GM11168 (cell line): ENCODE measurements at regions not wholly inside any gene's neighbourhood (a gene's known extent, or its start where the extent isn't known, plus 50 kb on each side); places are given as distances from the start of the nearest gene placed in this dataset.

Experiments
- in situ Hi-C: fragments of 300-500 bp; cut with MboI; formaldehyde crosslinking; loops from one replicate; pipeline ENCODE4 v1.12.0; 2022; ENCODE audit warnings: low sequenced_read_pairs; ENCODE audit not compliant: unreplicated experiment

DNA sequence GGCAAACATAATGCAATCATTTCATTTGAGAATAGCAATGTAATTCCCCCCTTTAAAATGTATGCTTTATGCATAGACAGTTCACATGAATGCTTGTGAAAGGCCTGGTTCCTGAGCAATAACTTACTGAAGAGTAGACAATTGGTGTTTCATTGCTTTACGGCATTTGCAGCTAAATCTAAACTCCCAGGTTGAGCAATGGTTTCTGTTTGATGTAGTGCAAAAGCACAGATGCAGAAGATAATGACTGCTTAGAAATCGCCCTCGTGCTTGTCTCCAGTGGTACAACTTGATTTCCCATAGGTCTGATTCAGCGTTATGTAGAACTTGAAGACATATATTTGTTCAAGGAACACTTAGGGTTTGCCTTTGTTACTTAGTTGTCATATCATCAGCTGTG, 1018.3 kb downstream of the DIAPH3 start:
- in situ Hi-C loops = no loop called here

DNA sequence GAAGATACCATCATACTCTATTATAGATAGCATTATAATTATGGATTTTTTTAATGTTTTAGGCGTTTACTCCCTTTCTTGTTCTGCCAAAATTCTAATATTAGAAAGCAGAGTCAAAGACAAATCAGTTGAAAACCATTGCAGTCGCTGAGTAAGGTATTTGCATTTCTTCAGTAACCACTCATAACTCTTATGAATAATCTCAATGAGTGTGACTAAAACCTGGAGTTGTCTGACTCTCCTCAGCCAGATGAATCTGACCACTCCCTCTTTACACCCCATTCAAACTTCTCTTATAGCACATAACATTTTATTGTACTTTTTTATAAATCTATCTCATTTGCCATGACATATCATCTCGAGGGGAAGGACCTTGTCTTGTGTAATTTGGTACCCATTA, 1006.5 kb downstream of the DIAPH3 start:
- in situ Hi-C loops = no loop called here

DNA sequence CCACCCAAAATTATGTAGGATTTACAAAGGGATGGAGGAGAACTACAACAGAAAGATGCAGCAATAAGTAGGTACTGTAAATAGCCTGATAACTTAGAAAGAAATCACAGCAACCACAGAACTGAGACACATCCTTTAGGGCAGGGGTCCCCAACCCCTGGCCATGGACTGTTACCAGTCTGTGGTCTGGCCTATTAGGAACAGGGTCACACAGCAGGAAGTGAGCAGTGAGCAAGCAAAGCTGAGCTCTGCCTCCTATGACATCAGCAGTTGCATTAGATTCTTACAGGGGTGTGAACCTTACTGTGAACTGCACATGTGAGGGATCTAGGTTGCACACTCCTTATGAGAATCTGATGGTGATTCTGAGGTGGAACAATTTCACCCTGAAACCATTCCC, 997.6 kb downstream of the DIAPH3 start:
- in situ Hi-C loops = no loop called here

DNA sequence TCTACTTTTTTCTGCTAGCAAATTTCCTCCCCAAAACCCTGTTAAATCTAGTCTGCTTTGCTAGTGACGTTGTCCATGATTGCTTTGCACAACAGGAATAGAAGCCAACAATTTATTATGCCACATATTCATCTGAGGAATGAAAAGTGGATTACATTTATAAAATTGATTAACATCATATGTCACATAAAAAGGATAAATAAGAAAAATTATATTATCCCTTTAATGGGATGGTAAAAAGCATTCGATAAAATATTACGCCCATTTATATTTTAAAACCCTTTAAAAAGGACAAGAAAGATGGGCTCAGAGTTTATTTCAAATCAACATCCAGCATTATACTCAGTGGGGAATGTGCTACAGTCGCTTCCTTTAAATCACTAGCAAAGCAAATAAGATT, 991.7 kb downstream of the DIAPH3 start:
- in situ Hi-C loops = no loop called here

DNA sequence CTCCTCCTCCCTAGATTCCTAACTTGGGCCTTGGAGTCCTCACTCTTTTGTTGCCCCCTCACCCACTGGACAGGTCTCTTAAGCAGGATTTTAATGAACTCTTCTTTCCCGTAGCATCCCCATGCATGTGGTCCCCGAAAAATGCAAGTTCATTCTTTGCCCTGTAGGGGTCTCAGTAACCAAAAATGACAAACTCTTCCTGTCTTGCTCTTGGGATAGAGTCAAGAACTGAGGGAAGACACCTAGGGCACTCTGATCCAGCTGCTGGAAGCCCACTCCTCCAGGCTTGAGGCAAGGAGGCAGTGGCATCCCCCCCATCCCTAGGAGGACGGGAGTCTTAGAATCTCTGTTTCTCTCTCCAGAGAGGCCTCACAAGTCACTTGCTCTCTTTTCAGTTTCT, 987.0 kb downstream of the DIAPH3 start:
- in situ Hi-C loops = no loop called here

DNA sequence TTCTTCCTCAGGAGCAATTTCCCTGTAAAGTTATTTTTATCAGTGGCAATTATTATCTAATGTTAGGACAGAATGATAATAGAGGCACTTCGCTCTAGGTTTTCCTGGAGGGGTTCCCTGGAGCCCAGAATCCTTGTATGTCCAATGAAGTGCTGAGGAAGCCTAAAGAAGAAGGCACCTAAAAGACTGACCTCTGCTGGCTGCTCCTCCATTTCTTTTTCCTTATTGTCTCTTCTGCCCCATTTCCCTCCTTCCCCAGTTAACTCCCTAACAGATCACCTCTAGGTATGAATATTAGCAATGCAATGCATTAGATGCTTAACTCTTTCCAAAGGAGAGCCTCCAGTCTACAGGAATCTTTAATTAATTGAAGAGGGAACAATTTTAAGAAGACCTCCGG, 985.4 kb downstream of the DIAPH3 start:
- in situ Hi-C loops = no loop called here

DNA sequence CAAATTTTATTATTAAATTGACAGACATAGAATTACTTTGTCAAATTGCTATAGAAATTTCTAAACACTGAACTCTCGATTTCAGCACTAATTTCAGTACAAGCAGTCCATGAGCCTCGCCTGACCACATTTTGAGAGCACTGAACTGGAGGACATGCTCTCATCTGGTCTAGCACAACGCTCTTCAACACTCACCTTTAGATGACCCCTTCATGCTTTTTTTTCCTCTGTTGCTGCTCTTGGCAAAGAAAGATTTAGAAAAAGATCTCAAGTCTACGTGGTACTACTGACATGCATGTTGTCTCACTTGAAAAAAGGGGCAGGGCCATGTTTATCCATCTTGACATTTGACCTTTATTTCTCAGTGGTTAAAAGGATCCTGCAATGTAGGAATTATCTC, 981.5 kb downstream of the DIAPH3 start:
- in situ Hi-C loops = no loop called here

DNA sequence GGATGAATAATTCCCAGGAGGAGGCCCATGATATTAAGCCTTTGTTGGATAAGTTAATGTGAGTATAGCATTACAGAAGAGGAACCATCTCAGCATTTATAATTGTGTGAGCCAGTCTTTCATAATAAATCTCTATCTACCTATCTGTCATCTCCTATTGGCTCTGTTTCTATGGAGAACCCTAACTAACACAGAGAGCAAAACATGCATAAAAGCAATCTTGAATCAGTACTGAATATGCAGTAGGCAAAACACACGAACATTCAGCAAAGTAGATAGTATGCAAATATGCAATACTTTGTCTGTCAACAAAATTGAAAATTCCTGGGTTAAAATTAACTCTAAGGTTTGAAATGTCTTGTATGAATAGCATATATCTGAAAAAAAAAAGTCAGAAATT, 966.3 kb downstream of the DIAPH3 start:
- in situ Hi-C loops = no loop called here

DNA sequence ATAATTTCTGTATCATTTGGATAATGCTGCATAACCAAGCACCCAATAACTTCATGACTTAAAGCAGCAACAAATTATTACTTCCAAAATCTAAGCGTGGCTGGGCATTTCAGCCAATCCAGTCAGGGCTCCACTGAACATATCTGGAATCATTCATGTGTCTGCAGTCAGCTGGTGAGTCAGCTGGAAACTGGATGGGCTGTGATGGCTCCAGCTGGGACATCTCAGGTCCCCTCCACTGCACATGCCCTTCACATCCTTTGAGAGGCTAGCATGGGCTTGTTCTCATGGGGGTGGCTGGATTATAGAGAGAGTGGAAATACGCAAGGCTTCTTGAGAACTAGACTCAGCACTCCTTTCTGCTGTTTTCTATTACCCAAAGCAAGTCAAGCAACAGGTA, 961.9 kb downstream of the DIAPH3 start:
- in situ Hi-C loops = no loop called here

DNA sequence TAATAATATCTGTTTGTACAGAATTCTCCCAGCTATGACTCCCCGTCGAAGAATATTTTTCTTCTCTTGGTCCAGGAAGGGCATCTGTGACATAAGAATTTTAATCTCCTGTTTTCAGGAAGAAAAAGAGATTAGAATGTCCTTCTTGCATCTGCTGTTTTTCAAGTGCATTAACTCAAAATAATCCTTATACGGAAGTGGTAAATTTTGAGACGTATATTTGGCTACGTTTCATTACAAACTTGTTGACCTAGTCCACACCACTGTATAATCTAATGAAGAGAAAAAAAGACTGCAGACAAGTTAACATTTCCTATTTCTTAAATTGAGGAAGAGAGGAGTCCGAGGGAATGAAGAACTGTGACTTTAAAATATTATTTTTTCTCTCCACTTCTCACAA, 959.9 kb downstream of the DIAPH3 start:
- in situ Hi-C loops = no loop called here

DNA sequence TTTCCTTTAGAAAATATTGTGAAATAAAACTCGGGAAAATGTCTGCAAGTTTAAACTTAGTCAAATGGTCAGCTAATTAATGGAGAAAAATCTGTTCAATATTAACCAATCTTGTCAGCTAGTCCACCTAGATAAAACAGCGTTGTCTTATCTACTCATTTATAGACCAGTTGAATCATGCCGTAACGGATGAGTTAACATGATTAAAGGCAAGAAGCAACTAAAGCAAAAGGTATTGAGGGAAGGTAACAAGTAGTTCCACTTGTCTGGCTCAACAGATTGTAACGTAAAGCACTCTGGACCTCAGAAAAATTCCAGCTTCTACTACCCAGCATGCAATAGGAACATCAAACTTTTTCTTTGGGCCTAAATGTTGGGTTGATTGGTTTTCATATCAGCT, 958.2 kb downstream of the DIAPH3 start:
- in situ Hi-C loops = no loop called here

DNA sequence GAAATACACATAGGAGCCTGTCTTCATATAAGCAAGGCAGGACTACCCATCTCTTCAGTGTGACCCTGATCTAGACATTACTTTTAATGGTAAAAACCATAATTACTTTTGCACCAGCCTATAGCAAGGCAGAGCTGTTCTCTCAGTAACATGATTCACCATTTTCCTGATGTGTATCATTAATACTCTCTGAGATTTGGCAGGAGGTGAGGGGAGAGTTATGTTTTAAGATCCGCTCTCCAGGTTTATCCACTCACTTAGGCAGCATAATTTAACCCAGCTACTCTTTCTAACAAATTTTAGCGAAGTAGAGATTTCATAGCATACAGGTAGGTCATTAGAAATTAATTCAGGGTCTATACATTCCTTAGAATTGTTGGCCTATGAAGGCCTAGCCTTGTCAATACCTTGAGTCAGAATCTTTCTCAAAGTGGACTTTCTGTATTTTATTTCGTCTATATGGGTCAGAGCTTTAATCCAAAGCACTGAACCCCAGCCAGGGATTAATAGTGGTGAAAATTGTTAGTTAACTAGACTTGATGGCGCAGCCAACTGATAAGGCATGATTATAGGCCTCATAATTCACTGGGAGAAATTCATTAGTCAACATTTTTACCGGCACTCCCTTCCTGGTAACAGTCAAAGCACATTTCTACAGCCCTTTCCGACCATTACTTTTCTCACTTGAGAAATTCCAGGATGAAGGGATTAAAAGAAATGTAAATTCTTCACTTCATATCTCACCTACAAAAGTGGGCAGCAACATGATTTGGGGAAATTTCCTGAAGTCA, 955.1 kb downstream of the DIAPH3 start:
- in situ Hi-C loops = no loop called here

DNA sequence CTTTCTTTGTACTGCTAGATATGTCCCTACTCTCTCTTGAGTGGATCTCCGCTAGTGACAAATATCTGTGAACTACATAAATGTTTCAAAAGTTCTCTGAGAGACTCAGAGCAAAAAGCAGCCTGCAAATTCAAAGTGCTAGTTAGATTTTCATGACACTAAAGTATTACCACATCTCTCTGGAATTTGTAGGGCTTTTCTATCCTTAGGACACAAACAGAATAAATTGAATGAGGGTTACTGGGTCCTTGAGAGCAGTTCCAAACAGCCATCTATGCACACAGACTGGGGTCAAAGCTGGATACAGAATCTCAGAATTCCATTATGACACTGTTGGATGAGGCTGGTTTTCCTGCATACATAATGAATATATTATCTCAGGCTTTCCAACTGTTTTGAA, 953.2 kb downstream of the DIAPH3 start:
- in situ Hi-C loops = no loop called here

DNA sequence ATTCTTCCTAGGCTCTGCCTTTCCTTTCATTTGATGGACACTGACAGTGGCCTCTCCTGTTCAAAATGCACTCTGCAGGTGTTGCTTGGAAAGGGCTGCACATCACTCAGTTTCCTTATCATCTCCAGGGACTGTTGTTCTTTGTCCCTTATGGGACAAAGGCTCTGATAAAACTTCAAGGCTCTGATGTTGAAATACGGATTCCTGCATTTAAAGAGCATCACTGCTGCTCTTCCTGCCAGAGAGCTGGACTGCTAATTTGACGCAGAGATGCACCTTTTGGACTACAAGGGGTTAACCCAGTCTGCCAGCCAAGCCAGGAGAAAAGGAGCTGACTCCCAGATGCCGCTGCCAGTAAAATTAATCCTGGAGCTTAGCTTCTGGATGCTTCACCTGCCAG, 952.1 kb downstream of the DIAPH3 start:
- in situ Hi-C loops = no loop called here

DNA sequence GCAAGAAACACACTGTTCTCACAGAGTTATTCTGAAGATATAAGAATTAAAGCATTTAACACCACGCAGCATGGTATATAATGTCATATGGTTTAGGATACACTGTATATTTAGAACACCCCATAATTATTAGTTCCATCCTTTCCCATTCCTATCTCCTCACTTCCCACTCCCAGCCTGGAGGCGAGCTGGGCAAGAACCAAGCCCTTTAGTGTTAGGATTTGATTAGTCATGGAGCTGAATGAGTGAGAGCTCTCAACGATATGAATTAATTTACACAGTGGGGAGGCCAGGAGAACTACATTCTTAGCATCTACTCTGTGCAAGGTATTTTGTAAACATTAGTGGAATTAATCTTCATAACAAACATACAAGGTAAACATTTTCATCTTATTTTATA, 934.3 kb downstream of the DIAPH3 start:
- in situ Hi-C loops = no loop called here

DNA sequence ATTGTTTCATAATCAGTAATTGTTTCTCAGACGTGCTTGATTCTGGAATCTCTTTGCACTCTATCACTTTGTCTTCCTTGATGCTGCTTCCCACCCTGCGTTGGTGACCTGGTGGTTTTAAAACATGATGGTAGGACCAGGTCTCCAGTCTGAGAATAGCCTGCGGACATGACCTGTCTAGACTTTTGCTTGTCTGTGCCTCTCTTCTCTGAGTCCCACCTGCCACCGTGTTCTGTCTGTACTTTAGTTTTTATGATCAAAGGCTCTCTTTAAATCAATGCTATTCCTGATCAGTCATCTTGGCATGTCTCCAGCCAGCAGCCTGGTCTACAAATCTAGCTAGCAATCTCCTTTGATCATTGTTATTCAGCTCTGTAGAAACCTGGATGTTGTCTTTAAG, 933.9 kb downstream of the DIAPH3 start:
- in situ Hi-C loops = no loop called here

DNA sequence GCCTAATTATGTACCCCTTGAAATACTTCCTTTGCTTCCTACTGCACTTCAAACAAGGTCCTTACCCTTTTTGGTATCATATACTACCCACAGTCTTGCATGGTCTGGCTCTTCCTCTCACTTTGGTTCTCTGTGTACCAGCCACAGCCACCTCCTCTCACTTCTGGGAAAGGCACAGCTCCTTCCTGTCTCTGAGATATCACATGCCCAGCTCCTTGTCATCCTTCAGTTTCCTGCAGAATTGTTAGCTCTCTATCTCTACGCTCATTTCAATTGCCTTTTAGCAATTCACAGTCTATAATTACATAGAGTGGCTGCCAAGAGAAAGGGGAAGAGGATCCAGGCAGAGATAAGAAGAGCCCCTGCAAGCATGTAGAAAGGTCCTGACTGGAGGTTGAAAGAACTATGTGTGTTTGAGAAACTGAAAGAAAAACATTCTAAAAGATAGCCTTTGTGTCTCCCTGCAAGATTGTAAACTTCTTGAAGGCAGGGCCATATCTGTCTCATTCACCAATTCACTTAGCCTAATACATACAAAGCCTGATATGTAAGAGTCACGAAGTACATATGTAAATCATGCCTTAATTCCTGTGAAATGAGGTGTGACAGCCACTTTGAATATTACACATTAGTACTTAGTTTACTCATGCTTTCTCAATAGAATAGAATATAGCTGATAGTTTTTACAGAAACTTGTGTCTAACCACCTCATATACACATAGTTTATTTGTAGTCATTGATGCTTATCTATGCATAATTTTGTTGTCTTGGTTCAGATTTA, 933.1 kb downstream of the DIAPH3 start:
- in situ Hi-C loops = no loop called here

DNA sequence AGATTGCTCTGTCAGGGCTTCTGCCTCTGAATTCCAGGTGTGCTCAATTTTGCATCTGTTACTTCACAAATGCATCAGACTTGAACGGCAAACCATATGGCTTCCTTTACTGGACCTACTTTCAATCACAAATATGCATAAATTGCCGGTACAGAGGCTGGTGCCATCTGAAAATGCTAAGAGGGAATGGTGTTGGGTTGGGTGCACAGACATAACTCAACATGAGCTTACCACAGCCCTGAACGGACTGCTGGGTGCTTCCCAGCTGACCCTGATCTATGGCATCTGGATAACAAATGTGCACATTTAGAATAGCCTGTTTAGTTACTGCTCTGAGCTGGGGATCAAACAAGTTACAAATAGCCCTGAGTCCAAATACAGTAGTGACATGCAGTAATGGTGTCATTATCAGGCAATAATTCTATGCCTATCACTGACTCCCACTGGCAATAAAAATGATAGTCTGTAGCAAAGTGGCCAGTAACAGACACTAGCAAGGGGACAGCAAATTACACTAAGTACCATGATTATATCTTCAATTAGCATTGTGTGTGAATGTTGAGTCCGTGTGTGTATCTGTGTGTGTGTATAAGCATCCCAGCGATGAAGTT, 927.3 kb downstream of the DIAPH3 start:
- in situ Hi-C loops = no loop called here

DNA sequence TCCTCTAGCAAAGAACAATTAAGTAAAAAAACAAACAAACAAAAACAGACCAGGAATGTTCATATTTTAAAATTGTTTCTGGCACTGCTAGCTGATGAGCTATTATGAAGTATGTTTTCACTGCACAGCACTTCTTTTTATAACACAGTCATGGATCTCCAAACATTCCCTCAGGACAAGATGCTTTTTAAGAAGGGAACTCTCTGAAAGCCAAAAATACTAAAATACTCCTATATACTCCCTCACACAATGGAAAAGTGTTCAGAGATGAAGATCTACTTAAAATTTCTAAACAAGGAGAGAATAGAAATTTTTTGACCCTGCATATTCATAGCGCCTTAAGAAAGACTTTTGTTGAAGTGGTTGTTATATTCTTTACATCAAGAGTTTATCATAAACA, 926.8 kb downstream of the DIAPH3 start:
- in situ Hi-C loops = no loop called here

DNA sequence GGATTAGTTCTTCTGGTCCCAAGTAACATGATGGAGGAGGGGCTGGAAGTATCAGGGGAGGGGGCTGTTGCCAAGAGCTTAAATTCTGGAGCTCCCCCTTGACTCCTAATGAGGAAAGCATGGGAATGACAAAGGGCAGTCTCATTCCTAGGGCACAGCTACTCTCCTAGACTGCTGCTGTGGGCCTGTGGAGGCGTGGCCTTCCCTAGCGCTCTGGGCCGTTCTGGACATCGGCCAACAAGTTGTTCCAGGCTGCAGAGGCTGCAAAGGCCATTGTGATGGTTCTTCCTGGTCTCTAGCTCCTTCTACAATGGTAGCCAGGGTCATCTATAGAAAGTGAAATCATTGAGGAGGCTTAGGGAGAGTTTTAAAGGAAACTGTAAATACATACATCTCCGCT, 916.6 kb downstream of the DIAPH3 start:
- in situ Hi-C loops = no loop called here

DNA sequence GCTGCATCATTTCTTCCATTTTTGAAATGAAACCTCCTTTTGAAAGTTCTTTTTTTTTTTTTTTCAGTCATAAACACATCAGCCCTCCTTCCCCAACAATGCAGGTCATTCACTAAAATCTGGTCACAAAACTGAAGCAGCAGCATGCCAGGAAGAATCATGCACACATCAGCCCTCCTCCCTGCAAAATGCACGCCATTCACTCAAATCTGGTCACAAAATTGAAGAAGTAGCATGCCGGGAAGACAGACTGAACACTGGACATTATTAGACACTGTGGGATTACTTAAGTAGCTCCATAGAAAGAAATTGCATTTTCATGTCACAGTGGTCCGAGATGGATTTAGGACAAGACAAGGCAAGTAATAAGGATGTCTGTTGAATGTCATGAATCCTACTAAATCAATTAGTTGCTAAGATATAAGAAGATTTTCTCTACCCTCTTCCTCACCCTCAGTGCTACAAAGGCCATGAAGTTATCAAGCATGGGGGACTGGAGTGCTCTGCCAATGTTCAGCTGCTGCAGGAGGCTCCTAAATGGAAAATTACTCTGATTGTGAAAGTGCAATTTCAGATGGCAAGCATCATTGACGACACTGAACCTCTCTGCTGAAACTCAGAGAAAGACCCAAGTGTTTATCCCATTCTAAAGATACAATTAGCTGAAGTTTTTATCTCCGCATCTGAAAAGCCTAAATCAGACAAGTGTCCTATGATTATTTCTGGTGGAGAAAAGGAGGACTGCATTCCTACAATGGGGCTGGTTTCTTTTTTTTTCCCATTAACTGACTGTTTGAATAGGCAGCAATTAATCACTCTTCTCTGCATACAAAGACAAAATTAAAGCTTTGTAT, 913.2 kb downstream of the DIAPH3 start:
- in situ Hi-C loops = no loop called here
